NCI-H187 treated with DMSO at 0.1 percent for 48 hours (cell line): ENCODE measurements at regions not wholly inside any gene's neighbourhood (a gene's known extent, or its start where the extent isn't known, plus 50 kb on each side); places are given as distances from the start of the nearest gene placed in this dataset.
"Not testable (repeated sequence)": the region's sequence is repeated elsewhere in the genome, so short reads cannot be mapped to it uniquely, and the experiment has no call there.

Experiments
- DNase-seq: peaks from one replicate; lab custom pipeline; 2025; lab: John Stamatoyannopoulos, UW

DNA sequence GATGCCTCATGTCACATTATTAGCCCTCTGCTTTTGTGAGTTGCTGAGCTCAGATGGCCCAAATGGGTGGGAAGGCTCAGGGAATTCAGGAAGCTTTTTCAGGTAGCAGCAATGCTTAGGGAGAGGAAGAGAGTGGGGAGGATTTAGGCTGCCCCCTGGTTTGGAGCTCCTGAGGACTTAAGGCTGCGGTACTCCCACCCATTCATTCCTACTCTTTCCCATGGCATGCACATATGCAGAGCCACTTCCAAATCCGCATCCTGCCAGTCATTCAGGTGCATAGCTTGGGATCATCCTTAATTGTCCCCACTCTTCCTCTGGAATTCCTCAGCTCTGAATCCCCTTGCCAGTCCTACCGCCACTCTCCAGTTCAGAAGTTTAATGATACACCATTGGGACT is 343.1 kb upstream of the FRG2C start:
- DNase-seq: no peak

DNA sequence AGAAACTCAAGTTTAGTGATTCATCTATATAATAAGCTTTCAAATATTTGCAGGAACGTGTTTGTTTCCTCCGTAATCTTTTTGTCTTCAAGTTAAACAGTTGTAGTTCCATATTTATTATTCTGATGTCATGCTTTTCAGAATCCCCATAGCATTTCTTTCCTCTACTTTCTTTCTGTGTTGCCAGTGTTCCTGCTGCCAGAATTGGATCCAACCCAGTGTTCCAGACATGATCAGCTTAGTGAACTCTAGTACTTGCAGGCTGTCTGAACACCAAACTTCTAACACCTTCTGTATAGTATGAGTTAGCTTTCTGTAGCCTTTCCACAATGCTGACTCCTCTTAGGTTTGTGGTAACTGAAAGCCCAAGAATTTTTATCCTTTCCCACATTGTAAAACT is 340.2 kb upstream of the FRG2C start:
- not testable (repeated sequence) for DNase-seq

DNA sequence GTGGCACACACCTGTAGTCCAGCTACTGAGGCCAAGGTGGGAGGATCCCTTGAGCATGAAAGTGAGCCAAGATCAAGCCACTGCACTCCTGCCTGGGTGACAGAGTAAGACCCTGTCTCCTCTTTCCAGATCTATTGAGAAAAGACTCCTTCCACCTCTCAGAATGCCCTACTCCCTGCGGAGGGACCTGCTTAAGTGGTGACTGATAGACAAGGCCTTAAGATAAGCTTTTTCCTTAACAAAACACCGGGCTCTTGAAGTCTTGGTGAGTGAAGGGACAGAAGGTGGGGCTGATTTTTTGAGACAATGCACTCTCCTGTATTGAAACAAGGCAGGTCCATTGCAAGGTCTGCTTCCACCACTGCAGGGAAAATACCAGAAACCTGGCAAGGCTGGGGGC is 338.4 kb upstream of the FRG2C start:
- no peak for DNase-seq

DNA sequence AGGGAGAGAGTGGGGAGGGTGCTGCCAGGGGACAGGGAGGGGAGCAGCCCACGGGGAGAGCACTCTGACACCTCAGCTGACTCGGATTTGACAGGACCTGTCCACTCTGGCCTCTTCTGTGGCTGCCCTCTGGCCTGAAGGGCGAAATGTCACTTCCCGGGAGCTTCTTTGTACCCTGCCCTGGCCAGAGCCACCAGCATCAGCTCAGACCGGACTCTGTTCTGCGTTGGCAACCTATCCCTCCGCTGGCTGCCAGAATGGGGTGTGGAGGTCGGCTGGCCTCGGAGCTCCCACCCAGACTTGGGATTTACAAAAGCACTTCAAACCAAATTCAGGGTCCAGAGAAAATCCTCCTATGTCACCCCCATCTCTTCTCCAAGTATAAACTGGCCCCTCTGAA is 336.7 kb upstream of the FRG2C start:
- DNase-seq: no peak

DNA sequence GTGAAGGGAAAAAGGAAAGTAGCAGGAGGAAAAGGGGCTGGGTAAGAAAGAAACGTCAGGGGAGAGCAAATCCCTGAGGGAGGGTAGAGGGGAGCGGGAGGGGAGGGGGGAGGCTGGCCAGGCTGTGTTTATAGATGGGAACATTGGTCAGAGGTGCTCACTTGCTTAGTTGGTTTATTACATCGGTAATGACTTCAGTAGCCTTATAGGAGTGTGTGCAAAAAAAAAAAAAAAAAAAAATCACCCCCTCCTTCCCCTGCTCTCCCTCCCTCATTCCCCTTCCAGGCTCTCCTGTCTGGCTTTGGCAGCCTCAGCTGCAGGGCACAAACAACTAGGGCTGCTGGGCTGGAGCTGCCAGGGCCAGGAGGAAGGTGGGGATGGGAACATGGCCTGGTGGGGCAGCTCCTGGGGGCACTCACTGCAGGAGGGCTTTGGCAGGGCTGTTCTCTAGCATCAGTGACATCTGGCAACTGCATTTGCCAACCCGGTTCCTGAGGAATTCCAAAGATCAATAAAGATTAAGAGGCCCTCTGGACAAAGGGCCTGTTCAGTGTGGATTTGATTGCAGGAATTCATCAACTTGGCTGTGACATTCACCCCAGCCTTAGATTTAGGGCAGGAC is 334.5 kb upstream of the FRG2C start:
- DNase-seq: no peak

DNA sequence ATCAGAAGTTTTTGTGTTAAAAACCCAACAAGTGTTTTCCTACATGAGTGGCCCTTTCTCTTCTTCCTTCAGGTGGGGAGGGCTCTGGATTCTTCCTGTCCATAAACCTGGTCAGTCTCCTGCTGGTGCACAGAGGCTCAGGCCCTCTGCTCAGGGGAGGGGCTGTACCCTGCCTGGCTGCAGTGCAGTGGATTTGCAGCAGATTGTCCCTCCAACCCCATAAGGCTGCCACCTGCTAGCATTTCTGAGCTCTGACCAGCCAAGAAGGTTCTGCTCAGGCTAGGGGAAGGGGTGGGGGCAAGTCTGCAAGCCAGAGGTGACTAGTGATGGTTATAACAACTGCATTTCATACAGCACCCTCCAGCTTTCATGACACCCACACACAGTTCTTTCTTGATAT is 333.7 kb upstream of the FRG2C start:
- not testable (repeated sequence) for DNase-seq

DNA sequence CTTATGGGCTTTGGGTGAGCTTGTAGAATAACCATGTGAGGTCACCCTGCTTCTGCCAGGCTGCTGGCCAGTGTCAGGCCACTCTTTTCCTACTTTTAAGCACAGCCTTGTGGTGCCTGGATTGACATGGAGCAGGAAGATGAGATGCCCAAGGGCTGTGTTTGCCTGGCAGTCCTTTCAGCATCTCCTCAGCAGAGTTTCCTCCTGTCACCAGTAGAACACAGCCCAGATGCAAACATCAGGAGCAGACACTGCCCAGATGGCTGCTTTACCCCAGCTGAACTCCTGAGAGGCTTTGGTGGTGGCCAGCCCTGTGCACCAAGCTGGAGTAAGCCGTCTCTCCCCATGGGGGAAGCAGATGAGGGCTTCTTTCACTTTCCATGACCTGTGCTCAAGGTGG is 332.0 kb upstream of the FRG2C start:
- not testable (repeated sequence) for DNase-seq

DNA sequence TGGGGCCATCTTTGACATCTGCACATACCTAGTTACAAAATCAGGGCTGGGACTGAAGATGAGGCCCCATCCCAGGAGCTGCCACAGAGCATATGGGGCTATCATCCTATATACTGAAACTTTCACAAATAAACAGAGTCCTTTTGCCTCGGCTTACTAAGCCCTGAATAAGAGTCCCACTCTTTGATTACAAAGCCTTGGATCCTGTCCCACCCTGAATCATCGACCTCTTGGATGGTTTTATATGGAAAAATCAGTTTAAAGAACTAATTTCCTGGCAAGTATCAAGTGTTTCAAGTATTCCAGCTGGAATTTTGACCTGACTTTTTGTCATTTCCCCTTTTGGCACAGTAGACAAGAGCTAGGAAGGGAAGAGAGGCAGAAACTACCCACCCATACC is 331.3 kb upstream of the FRG2C start:
- DNase-seq: no peak

DNA sequence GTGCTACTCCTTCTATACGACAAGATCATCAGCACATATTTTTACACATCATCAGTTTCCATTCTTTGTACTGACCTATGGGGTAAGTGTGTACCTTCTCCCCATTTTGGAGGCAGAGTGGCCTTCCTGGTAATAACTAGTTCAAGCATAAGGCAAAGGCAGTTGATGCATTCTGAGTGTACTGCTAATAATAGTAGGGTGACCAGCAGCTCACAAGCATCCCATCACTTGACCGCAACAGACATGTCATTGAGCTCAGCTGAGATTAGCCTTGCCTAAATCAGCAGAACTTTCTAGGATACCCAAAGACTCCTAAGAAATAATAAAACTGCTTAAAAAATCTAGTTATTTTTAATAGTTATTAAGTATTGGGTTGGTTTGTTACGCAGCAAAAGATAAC is 329.8 kb upstream of the FRG2C start:
- no peak for DNase-seq

DNA sequence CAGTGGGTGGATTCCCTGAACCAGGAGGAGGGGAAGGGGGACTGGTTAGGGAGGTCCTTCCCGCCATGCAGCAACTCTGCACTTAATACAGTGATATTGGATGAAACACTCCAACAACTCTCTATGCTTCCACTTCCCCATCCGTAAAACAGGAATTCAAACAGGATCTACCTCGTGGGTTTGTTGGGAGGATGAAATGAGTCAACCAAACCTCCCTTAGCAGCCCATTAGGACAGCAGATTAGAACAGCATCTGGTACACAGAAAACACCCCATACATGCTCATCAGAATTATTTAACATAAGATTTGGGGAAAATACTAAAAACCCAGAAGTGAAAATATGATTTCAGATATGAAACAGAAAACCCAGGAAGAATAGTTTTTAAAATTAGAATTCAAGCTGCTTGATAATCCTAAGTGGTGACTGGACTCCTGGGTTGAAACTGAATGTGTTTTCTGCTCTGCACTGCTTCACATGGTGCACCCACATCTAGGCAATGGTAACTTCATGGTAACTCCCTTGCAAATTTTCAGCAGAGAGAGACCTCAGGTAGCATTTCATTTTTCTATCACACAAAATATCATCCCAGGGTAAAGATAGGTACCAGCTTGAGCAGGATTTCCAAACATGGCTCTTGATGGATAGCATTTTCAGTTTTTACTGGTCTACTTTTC is 326.8 kb upstream of the FRG2C start:
- DNase-seq: no peak

DNA sequence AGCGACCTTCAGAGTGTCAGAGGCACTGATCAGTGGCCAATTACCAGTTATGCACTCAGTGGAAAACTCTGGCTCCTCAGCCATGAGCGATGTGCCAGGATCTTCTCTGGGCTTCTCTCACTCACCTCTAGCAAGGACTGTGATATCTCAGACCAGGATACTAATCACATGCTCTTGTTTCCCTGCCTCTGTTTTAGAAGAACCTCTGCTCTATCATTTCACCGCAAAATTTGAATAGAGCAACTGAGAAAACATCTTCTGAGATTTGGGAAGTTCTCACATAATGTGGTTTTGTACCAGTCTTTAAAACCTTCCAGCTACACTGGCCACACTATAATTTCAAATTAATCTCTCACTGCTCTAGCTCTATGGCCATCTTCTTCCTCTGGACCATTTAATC is 325.8 kb upstream of the FRG2C start:
- DNase-seq: no peak

DNA sequence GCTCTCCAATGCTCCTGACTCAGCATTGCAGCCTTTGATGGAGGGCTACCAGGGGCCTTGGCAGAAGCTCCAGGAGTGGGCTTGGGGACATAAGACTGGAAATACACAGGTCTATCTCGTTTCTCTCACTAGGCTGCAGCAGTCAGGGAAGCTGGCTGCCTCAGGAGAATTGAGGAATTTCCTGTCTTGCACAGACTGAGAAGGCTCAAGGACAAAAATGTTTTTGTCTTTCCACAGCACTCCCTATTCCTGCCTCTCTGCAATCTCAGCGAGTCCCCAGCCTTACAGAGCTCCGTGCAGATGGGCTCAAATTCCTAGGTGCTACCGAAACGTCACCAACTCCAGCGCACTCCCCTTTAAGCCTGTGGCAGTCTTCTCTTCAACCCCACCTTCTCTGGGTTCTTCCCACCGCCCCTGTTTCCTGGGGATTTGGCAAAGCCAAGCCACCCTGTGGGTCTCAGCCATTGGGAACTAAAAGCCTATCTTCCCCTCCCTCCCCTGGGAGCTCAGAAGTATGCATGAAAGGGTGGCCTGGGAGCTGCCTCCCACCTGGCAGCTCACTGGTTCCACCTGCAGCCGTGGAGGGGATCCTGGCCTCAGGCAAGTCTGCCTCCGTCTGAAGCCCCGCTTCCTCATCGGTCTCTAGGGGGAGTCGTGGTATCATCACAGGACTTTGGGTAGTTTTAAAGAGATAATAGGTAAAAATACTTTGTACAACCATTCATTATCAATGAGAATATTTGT is 322.6 kb upstream of the FRG2C start:
- DNase-seq: no peak

DNA sequence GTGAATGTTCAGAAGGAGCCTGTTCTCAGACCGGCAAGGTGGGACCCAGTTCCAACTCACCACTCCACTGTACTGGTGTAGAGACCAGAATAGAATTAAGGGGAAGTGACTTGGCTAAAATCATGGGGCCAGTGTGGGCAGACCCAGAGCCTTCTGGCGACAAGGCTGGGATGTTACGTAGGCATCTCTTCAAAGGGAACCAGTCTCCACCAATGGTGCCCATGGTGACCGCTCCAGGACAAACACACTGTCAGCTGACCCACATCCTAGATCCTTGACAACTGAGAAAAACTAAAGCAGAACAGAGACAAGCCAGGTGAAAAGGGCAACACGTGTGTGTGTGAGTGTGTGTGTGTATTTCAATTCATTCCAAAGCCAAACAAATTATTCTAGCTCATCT is 321.7 kb upstream of the FRG2C start:
- DNase-seq: no peak

DNA sequence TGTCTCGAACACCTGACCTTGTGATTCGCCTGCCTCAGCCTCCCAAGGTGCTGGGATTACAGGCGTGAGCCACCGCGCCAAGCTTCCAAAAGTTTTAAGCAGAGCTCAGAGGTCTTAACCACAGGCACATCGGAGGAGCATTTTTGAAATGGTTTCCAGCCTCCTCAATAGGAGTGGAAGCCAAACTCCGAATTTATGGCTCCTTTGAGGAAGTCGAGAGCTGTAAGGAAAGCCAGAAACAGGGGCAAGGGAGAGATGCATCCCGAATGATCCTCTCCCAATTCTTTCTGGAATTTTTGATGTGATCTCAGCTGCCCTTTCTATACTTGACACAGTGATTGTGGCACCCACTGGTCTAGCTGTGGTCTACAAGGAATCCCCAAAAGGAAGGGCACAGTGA is 313.6 kb upstream of the FRG2C start:
- not testable (repeated sequence) for DNase-seq

DNA sequence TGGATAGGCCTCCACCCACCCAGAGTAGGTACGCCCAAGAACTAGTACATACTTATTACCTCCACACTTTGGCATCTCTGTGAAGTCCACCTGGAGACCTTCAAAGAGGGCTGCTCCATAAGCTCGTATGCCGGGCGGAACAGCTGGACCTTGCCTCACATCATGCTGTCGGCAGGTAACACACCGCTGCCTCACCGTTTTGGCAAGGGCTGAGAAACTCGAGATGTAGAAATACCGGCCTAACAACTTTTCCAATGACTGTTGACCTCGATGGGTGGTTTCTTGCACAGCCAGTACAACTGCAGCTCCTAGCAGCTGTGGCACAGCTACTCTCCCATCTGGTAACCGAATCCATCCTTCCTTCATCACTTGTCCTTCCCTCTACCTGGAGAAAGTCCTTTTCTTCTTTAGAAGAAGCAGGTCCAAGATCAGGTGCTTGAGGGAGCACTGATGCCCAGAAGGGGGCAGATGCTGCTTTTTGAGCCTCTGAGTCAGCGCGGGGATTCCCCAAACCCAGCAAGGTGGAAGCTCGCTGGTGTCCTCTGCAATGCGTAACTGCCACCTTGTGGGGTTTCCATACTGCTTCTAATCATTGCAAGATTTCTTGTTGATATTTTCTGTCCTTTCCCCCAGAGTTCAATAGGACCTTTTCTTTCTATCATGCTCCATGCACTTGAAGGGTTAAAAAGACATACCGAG is 301.9 kb upstream of the FRG2C start:
- not testable (repeated sequence) for DNase-seq

DNA sequence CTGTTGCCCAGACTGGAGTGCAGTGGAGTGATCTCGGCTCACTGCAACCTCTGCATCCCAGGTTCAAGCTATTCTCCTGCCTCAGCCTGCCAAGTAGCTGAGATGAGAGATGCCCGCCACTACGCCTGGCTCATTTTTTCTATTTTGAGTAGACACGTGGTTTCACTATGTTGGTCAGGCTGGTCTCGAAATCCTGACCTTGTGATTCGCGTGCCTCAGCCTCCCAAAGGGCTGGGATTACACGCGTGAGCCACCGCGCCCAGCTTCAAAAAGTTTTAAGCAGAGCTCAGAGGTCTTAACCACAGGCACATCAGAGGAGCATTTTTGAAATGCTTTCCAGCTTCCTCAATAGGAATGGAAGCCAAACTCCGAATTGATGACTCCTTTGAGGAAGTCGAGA is 291.2 kb upstream of the FRG2C start:
- not testable (repeated sequence) for DNase-seq

DNA sequence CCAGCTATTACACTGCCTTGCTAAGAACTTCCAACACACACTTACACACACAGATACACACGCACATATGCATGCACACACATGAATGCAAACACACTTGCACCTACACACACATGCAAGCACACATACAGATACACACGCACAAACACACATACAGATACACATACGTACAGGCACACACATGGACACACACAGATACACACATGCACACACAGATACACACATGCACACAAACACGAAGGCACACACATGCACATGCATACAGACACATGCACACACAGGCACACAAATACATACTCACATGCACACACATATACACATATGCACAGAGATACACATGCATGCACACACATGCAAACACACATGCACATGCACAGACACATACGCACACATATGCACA is 284.3 kb upstream of the FRG2C start:
- not testable (repeated sequence) for DNase-seq

DNA sequence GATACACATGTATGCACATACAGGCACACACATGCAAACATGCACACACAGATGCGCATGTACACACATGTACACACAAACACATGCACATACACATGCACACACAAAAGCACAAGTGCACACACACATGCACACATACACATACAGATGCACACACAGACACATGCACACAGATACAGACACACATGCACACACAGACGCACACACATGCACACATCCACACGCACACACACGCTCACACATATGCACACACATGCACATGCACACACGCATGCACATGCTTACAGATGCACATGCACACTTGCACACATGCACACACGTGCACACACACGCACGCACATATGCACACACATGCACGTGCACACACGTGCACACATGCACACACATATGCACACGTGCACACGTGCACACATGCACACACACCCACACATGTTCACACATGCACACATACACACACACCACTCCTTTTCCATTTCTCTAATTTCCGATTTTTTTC is 283.8 kb upstream of the FRG2C start:
- no peak for DNase-seq

DNA sequence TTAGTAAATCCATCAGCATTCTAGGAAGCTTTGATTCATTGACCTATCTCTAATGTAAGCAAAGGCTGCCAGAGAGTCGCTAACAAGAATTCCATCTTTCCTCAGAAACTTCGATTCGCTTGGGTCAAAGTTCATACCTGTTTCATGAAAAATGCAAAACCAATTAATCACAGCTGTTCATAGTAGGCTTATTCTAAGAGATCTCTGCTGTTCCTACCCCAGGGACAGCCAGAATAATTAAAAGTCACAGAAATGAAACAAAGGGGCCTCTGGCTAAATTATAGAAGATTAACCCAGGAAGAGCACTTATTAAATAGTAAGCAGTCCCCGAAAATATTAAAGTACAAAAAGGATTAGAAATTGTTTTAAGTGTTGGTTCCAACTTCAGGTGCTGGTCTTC is 280.1 kb upstream of the FRG2C start:
- not testable (repeated sequence) for DNase-seq

DNA sequence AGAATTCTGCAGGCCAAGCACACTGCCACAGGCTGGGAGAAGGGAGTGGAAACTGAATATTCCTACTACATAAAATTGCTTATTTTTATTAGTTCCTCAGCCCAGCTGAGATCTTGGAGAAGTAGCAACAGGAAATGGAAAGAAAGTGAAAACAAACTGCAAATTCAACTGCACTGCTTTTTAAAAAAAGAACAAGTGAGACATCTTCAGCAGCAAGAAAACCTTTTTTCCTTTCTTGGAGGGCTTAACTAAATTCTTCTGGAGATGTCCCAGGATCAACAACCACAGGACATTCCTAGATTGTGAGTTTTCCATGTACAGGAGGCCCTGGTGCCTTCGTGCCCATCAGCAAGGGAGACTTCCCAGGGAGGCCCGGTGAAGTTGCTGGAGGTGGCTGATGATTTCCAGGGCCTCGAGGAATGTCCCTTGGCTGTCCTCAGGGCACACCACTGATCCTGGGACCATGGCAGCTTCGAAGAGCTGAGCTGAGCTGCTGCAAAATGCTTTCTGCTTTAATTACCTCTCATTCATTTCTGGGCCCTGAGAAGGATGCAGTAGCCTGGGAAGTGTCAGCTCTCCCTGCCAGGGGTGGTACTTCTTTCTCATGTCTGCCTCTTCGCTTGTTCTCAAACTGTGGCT is 275.5 kb upstream of the FRG2C start:
- DNase-seq: not testable (repeated sequence)

DNA sequence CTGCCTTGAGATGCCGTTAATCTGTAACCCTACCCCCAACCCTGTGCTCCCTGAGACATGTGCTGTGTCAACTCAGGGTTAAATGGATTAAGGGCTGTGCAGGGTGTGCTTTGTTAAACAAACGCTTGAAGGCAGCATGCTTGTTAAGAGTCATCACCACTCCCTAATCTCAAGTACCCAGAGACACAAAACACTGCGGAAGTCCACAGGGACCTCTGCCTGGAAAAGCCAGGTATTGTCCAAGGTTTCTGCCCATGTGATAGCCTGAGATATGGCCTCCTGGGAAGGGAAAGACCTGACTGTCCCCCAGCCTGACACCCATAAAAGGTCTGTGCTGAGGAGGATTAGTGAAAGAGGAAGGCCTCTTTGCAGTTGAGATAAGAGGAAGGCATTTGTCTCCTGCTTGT is 270.8 kb upstream of the FRG2C start:
- DNase-seq: not testable (repeated sequence)

DNA sequence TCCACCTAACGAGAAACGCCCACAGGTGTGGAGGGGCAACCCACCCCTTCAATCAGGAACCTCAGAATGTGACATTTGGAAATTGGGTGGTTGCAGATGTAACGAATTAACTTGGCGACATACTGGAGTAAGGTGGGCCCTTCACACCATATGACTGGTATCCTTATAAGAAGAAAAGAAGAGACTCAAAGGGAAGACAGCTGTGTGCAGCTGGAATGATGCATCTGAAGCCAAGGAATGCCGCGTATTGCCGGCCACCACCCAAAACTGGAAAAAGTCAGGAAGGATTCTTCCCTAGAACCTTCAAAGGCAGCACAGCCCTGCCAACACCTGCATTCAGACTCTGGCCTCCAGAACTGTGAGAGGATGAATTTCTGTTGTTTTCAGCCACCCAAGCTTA is 270.0 kb upstream of the FRG2C start:
- not testable (repeated sequence) for DNase-seq
